ENCODE measurements at regions not wholly inside any gene's neighbourhood (a gene's known extent, or its start where the extent isn't known, plus 50 kb on each side); places are given as distances from the start of the nearest gene placed in this dataset.

GRCh38 chr2:8045081-8045614 is 636.7 kb upstream of the ID2 start:
- DNase-seq (ENCODE audit: low spot score), result no peak

- no peak for DNase-seq (ENCODE audit: low spot score)
These were observed 635.0 kb upstream of the ID2 start for GRCh38 chr2:8046849-8047248.

- no peak for DNase-seq (ENCODE audit: low spot score)
These were observed 632.7 kb upstream of the ID2 start for GRCh38 chr2:8049176-8049575.

- DNase-seq (ENCODE audit: low spot score), result no peak
These were observed 631.8 kb upstream of the ID2 start for GRCh38 chr2:8049851-8050571.

- DNase-seq (ENCODE audit: low spot score), result no peak
These were observed 628.6 kb upstream of the ID2 start for GRCh38 chr2:8053216-8053615.

GRCh38 chr2:8054070-8054469 is 627.8 kb upstream of the ID2 start:
- no peak for DNase-seq (ENCODE audit: low spot score)

GRCh38 chr2:8058652-8059051 is 623.2 kb upstream of the ID2 start:
- no peak for DNase-seq (ENCODE audit: low spot score)

- no peak for DNase-seq (ENCODE audit: low spot score)
These were observed 622.6 kb upstream of the ID2 start for GRCh38 chr2:8059255-8059654.

GRCh38 chr2:8059794-8060193 is 622.1 kb upstream of the ID2 start:
- DNase-seq (ENCODE audit: low spot score), result no peak

- no peak for DNase-seq (ENCODE audit: low spot score)
These were observed 620.6 kb upstream of the ID2 start for GRCh38 chr2:8061219-8061618.

- no peak for DNase-seq (ENCODE audit: low spot score)
These were observed 617.3 kb upstream of the ID2 start for GRCh38 chr2:8064603-8065002.

GRCh38 chr2:8065191-8065590 is 616.7 kb upstream of the ID2 start:
- DNase-seq (ENCODE audit: low spot score), result no peak

GRCh38 chr2:8067784-8068336 is 614.0 kb upstream of the ID2 start:
- DNase-seq (ENCODE audit: low spot score), result no peak

- no peak for DNase-seq (ENCODE audit: low spot score)
These were observed 608.9 kb upstream of the ID2 start for GRCh38 chr2:8072907-8073306.

GRCh38 chr2:8073916-8074315 is 607.9 kb upstream of the ID2 start:
- DNase-seq (ENCODE audit: low spot score), result no peak

- DNase-seq (ENCODE audit: low spot score), result no peak
These were observed 605.2 kb upstream of the ID2 start for GRCh38 chr2:8076448-8077342.

GRCh38 chr2:8078705-8079104 is 603.2 kb upstream of the ID2 start:
- DNase-seq (ENCODE audit: low spot score), result no peak

GRCh38 chr2:8080063-8080462 is 601.8 kb upstream of the ID2 start:
- DNase-seq (ENCODE audit: low spot score), result no peak

- no peak for DNase-seq (ENCODE audit: low spot score)
These were observed 600.7 kb upstream of the ID2 start for GRCh38 chr2:8081130-8081529.

GRCh38 chr2:8082840-8083239 is 599.0 kb upstream of the ID2 start:
- no peak for DNase-seq (ENCODE audit: low spot score)

- DNase-seq (ENCODE audit: low spot score), result no peak
These were observed 595.5 kb upstream of the ID2 start for GRCh38 chr2:8086357-8086756.

- no peak for DNase-seq (ENCODE audit: low spot score)
These were observed 594.9 kb upstream of the ID2 start for GRCh38 chr2:8086796-8087479.

Measured in mucosa of gallbladder (tissue), 1 donor.